Islet of Langerhans (tissue), 1 donor: ENCODE measurements at regions not wholly inside any gene's neighbourhood (a gene's known extent, or its start where the extent isn't known, plus 50 kb on each side); places are given as distances from the start of the nearest gene placed in this dataset.

ENCODE experiments used
- FAIRE-seq: peaks from one replicate; lab custom pipeline; 2011; peaks lifted over from hg19 to GRCh38; lab: Jason Lieb, UNC

DNA sequence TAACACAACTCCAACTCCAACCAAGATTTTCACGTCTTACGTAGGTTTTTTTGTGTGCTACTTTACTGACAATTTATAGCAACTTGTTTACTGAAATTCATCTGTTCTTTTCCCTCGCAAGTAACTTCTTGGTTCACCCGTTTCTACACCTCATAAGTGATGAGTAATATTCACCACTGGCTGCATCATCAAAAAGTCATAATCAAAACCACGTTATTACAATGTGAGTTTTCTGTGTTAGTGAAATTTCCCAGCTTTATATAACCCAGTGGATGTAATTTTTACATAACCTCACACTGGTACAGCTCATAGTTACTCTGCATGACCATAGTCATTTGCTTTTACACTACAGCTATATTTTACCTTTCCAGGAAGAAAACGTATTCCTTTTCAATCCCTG, 401.1 kb upstream of the LYPLAL1 start:
- no peak for FAIRE-seq

DNA sequence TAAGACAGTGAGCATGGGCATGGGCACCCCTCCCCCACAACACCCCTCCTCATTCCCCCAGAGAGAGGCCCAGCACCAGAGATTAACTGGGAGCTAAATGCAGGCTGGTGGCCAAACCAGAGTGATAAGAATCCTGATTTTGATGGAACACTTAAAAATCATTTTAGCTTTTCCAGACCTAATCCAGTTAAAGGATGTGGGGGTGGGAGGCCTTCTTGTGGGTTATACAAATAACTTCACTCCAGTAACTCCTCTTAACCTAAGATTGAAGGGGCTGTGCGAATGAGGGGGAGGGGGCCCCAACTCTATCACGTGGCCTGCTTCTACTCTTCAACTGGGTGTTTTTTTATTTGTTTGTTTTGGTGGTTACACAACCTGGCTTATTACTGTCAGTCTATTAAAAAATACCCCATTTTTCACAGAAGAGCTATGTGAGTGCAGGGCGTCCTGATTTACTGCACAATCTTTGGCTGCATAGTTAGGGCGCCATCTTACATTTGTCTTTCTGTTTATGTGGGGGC, 398.1 kb upstream of the LYPLAL1 start:
- FAIRE-seq, result no peak

GRCh38 chr1:218778257-218779126, 395.2 kb upstream of the LYPLAL1 start:
- no peak for FAIRE-seq

- no peak for FAIRE-seq
These were observed 394.2 kb upstream of the LYPLAL1 start for GRCh38 chr1:218779341-218780100.

DNA sequence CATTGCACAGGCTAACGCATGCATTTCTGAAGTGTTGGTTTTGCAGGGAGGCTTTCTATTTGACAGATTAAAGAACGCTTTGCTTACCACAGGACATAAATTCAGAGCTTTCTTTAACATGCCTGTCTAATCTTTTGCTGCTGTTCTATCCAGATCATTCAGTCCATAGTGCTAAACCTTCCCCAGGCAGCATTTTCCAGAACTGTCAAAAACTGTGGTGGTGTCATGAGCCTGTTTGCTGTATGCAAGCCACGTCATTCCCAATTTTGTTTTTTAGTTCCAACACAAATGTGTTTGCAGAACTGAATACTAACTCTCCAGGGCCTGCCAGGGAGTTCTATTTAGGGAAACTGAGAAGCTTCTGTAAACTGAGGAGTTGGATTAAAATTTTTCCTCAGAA, 390.5 kb upstream of the LYPLAL1 start:
- FAIRE-seq, result no peak

GRCh38 chr1:218783916-218784315, 389.8 kb upstream of the LYPLAL1 start:
- FAIRE-seq, result no peak

DNA sequence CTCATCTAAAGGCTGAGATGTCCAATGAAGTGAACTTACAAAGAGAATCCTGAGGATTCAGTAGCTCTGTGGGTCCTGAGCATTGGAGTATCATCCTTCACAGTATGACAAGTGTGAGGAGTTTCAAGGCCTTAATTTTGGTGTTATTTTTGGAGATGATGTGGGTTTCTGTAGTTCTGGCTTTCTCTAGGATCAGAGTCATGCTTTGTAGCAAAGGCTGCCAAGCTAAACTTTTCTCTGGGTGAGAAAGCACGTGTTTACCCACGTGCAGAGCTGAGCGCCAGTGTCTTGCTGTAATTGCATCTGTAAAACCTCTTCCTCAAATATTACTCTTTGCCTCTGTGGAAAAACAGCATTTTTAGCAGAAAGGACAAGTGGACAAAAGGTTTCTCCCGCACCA, 387.8 kb upstream of the LYPLAL1 start:
- no peak for FAIRE-seq

- FAIRE-seq, result no peak
These were observed 385.9 kb upstream of the LYPLAL1 start for GRCh38 chr1:218787826-218788225.

- FAIRE-seq, result no peak
These were observed 376.9 kb upstream of the LYPLAL1 start for GRCh38 chr1:218796773-218797172.

DNA sequence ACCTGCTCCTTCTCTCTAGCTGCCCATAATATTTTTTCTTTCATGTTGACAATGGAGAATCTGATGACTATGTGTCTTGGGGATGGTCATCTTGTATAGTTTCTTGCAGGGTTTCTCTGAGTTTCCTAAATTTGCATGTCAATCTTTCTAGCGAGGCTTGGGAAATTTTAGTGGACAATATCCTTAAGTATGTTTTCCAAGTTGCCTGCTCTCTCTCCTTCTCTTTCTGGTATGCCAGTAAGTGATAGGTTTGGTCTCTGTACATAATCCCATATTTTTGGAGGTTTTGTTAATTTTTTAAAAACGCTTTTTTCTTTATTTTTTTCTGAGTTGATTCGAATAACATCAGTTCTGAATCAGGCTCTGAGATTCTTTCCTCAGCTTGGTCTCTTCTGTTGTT, 370.9 kb upstream of the LYPLAL1 start:
- FAIRE-seq, result no peak

GRCh38 chr1:218803351-218803997, 370.2 kb upstream of the LYPLAL1 start:
- no peak for FAIRE-seq

- no peak for FAIRE-seq
These were observed 369.5 kb upstream of the LYPLAL1 start for GRCh38 chr1:218804014-218804785.

- no peak for FAIRE-seq
These were observed 364.6 kb upstream of the LYPLAL1 start for GRCh38 chr1:218809061-218809460.

GRCh38 chr1:218809625-218810024, 364.1 kb upstream of the LYPLAL1 start:
- peak; percentile 9 for FAIRE-seq

- FAIRE-seq, result no peak
These were observed 363.4 kb upstream of the LYPLAL1 start for GRCh38 chr1:218810306-218810705.

- FAIRE-seq, result no peak
These were observed 362.2 kb upstream of the LYPLAL1 start for GRCh38 chr1:218811497-218811896.

DNA sequence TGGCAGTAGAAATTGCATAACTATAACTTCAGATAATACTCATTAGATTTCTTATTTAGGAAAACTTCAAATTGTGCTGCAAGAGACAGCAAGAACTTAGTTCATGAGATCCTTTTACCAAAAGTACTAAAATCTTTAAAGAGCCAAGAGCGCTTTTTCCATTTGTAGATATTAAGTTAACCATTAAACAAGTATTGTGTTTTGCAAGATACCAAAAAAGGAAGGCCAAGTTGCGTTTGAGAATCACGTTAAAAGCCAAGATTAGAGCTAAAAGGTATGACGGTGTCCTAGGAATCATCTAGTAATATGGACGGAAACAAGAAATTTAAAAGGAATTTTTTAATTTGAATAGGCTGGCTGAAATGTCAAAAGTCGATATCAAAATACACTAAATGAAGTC, 361.3 kb upstream of the LYPLAL1 start:
- no peak for FAIRE-seq

DNA sequence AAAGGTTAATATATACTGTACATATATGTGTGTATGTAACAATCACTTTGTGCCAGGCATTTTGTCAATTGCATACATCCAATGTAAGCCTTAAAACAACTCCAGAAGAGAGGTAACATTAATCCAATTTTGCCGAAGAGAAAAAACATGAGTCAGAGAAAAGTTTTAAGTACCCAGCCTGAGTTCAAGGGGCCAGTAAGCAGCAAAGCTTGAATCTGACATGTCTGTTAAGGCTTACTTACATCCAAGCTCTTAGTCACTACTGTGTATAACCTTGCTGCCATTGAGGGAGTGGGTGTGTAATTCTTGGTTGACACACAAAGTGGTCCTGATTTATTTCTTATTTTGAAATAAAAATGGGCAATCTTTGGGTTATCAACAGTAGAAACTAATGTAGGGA, 360.4 kb upstream of the LYPLAL1 start:
- FAIRE-seq, result no peak

- no peak for FAIRE-seq
These were observed 358.6 kb upstream of the LYPLAL1 start for GRCh38 chr1:218815076-218815475.

GRCh38 chr1:218817071-218817470, 356.6 kb upstream of the LYPLAL1 start:
- FAIRE-seq, result no peak

GRCh38 chr1:218817691-218818465, 355.8 kb upstream of the LYPLAL1 start:
- FAIRE-seq, result no peak
